Muscle layer of colon (tissue), 2 donors: ENCODE measurements at regions not wholly inside any gene's neighbourhood (a gene's known extent, or its start where the extent isn't known, plus 50 kb on each side); places are given as distances from the start of the nearest gene placed in this dataset.

Source experiments
- H3K27ac ChIP-seq: one replicate; pipeline ENCODE4 v1.7.0; 2013; ENCODE audit warnings: low read depth, mild to moderate bottlenecking, low read length, moderate library complexity
- H3K27me3 ChIP-seq, 2 donors: one replicate each; pipeline ENCODE4 v1.7.0; 2013; ENCODE audit warnings: low read length in 2 of 2, mild to moderate bottlenecking in 2 of 2; ENCODE audit not compliant: insufficient read depth in 2 of 2, control insufficient read depth in 1 of 2
- H3K36me3 ChIP-seq: one replicate; pipeline ENCODE4 v1.7.0; 2013; ENCODE audit warnings: mild to moderate bottlenecking, low read length; ENCODE audit not compliant: insufficient read depth
- H3K4me1 ChIP-seq: one replicate; pipeline ENCODE4 v1.7.0; 2013; ENCODE audit warnings: mild to moderate bottlenecking, low read length; ENCODE audit not compliant: insufficient read depth
- H3K4me3 ChIP-seq, 2 donors: one replicate each; pipeline ENCODE4 v1.7.0; 2013; ENCODE audit warnings: low read length in 2 of 2, low read depth in 1 of 2, mild to moderate bottlenecking in 1 of 2, moderate library complexity in 1 of 2
- H3K9ac ChIP-seq: one replicate; pipeline ENCODE4 v1.7.0; 2013; ENCODE audit warnings: low read length
- H3K9me3 ChIP-seq: one replicate; pipeline ENCODE4 v1.7.0; 2013; ENCODE audit warnings: mild to moderate bottlenecking, low read length
- donor health status: abdominal sarcoma.
- donor health status: Adenocarcinoma of cecum.

DNA sequence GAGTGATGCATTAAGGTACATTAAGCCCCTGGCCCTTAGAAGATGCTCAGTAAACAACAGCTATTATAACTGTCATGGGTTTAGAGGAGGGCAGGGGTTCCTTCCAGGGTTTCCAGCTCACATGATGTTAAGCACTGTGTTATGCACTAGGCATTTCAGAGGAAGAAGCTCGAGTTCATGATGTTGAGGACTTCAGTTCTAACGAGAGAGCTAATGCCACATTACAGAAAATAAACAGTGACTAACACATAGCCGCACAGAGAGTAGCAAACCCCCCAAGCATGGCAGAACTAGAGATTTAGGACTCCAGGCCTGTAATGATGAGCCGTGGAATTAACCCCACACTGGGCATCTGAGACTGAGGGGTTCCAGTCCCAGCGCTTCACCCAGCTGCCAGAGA lies 105.2 kb downstream of the UNC5CL start:
- Histone ChIP-seq H3K4me1 (no peaks in the 10 kb centered on the region), H3K36me3 (no peaks in the 10 kb centered on the region), H3K4me3 (no peak overlapping the region), H3K9ac (no peak overlapping the region), H3K27ac (no peak overlapping the region), H3K27me3 (no peaks in the 10 kb centered on the region), H3K9me3 (no peaks in the 10 kb centered on the region)

DNA sequence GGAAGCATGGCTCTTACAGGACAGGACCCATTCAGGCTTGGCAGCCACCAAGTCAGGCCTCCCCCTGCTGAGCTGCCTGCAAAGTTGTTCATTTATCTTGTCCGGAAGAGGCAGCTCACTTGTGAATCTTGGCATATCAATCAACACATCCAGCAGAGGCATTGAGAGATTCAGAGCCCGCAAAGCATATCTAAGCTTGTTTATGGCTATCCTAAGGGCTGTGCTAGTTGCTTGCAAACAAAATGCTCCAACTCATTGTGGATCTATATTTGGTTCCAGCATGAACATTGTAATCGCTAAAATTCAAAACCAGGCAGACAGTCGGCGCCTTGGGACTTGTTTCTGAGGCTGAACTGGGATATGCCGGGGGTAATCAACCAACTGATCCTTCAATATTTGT lies 106.1 kb downstream of the UNC5CL start:
- no peaks in the 10 kb centered on the region for H3K27me3 ChIP-seq
- no peak overlapping the region for H3K27ac ChIP-seq
- no peaks in the 10 kb centered on the region for H3K9me3 ChIP-seq
- H3K4me1 ChIP-seq: no peaks in the 10 kb centered on the region
- H3K36me3 ChIP-seq: no peaks in the 10 kb centered on the region
- no peak overlapping the region for H3K9ac ChIP-seq
- H3K4me3 ChIP-seq: no peak overlapping the region

DNA sequence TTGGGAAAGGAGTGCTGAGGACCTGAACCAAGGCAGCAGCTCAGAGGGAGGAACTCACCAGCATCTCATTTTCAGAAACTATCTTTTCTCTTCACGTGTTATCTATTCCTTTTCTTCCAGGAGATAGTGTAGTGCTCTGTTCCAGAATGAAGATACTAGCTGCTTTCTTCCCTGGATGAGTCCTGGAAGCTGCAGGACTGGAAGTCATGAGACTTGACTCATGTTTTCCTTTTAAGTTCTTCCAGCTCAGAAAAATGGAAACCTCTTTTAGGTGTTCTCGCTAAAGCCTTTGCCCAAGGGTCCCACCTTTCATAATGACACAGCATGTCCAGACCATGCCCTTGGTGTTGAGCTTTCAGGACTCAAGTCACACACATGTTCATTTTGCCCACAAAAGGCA lies 106.7 kb downstream of the UNC5CL start:
- no peaks in the 10 kb centered on the region for H3K27me3 ChIP-seq
- H3K9ac ChIP-seq: no peak overlapping the region
- H3K9me3 ChIP-seq: no peaks in the 10 kb centered on the region
- no peak overlapping the region for H3K27ac ChIP-seq
- H3K36me3 ChIP-seq: no peaks in the 10 kb centered on the region
- no peaks in the 10 kb centered on the region for H3K4me1 ChIP-seq
- no peak overlapping the region for H3K4me3 ChIP-seq

DNA sequence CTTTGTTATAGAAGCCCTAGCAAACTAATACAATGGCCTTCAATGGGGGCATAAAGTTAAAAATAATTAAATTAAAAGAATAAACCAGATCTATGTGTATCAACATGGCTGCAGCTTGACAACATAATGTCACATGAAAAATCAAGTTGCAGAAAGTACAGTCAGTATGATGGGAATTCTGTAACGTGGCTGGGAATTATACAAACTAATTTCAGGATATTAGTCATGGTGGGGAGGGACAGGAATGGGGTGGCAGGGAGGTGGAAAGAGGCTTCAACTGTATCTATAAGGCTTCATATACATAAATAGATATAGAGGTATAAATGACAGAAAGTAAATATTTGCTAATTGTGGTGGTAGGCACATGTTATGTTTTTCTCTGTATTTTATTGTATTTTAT lies 107.1 kb downstream of the UNC5CL start:
- no peak overlapping the region for H3K27ac ChIP-seq
- no peak overlapping the region for H3K4me3 ChIP-seq
- H3K4me1 ChIP-seq: no peaks in the 10 kb centered on the region
- H3K9ac ChIP-seq: no peak overlapping the region
- H3K36me3 ChIP-seq: no peaks in the 10 kb centered on the region
- H3K9me3 ChIP-seq: no peaks in the 10 kb centered on the region
- no peaks in the 10 kb centered on the region for H3K27me3 ChIP-seq

DNA sequence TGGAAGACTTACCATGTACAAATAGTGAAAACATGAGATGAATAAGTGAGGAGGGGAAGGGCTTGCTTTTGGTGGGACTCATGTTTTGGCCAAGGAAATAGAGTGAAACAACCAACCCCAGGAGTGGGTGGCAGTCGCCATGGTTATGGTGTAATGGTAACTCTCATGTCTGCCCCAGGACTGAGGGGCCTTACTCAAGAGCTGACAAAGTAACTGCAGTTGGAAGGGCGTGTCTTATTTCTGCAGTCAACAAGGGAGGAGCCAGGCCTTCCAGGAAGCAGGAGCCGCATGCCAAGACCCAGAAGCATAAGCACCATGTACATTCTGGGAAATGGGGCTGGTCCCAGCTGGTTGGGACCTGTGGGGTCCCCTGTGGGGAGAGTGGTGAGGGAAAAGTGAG lies 108.5 kb downstream of the UNC5CL start:
- H3K9me3 ChIP-seq: no peaks in the 10 kb centered on the region
- H3K27ac ChIP-seq: no peak overlapping the region
- no peaks in the 10 kb centered on the region for H3K36me3 ChIP-seq
- no peak overlapping the region for H3K9ac ChIP-seq
- no peaks in the 10 kb centered on the region for H3K4me1 ChIP-seq
- H3K4me3 ChIP-seq: no peak overlapping the region
- no peaks in the 10 kb centered on the region for H3K27me3 ChIP-seq

DNA sequence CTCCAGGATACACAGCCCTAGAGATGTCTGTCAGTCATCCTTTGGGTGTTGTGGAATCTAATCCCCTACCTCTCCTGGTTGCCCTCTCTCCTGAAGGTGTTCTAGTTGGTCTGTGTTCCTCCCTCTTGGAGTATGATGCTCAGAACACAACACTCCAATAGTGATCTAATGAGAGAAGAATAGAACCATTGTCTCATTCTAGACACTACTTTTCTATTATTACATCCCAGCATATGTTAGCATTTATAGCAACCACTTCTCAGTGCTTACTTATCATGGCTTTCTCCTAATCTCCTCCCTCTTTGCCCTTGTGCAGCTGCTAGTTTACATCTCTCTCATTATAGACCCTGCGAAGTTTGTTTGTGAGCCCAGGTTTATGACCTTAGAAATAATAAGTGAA lies 109.0 kb downstream of the UNC5CL start:
- no peak overlapping the region for H3K9ac ChIP-seq
- H3K27ac ChIP-seq: no peak overlapping the region
- no peak overlapping the region for H3K4me3 ChIP-seq
- H3K9me3 ChIP-seq: no peaks in the 10 kb centered on the region
- no peaks in the 10 kb centered on the region for H3K36me3 ChIP-seq
- no peaks in the 10 kb centered on the region for H3K27me3 ChIP-seq
- no peaks in the 10 kb centered on the region for H3K4me1 ChIP-seq

DNA sequence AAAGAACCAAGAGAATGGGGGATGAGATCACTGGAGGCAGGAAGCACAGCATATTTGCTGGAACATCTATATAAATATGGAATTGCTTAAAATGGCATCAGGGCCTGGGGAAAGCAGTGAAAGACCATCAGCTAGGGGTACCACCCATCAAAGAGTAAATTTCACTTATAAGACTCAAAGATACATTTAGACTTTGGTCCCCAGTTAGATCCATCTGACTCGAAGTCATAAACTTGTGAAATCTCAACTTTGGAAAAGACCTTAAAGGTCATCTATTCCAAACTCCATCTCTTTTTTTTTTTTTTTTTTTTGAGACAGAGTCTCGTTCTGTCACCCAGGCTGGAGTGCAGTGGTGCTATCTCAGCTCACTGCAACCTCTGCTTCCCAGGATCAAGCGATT lies 109.8 kb downstream of the UNC5CL start:
- Histone ChIP-seq H3K9me3 (no peaks in the 10 kb centered on the region), H3K27ac (no peak overlapping the region), H3K9ac (no peak overlapping the region), H3K36me3 (no peaks in the 10 kb centered on the region), H3K4me3 (no peak overlapping the region), H3K4me1 (no peaks in the 10 kb centered on the region), H3K27me3 (no peaks in the 10 kb centered on the region)

DNA sequence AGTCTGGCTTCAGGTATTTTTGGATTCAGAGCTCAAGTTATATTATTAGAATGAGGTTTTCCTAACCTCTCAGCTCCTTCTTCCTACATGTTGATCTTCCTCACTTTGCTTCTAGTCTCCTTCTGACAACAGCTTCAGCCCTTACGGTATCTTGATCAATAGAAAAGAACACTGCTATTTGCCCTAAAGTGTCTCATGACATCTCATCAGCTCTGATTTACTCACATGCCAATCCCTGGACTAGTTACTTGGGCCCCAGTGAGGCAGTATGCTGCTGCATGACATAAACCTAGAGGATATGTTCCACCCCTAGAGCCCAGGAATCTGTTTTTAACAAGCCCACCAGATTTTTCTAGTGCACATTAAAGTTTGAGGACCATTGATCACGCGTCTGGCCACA lies 110.3 kb downstream of the UNC5CL start:
- Histone ChIP-seq H3K9me3 (no peaks in the 10 kb centered on the region), H3K4me1 (no peaks in the 10 kb centered on the region), H3K36me3 (no peaks in the 10 kb centered on the region), H3K4me3 (no peak overlapping the region), H3K27ac (no peak overlapping the region), H3K27me3 (no peaks in the 10 kb centered on the region), H3K9ac (no peak overlapping the region)

DNA sequence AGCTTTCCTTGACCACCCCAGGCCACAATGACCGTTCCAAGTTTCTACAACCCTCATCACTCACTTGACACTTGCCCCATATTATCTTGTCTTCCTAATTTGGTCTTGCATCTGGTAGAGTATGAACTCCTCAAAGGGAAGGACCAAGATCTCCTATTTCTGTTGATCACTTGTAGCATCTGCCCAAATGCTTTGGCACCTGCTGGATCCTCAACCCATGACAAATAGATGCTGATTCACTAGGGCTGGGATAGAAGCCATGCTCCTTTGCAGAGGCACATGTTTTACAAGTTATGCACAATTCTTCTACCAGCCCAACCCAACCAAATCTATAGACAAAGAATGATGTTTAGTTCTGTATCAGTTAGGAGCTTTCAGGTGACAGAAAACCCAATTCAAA lies 110.7 kb downstream of the UNC5CL start:
- no peak overlapping the region for H3K4me3 ChIP-seq
- H3K4me1 ChIP-seq: no peaks in the 10 kb centered on the region
- no peaks in the 10 kb centered on the region for H3K9me3 ChIP-seq
- no peaks in the 10 kb centered on the region for H3K27me3 ChIP-seq
- H3K36me3 ChIP-seq: no peaks in the 10 kb centered on the region
- no peak overlapping the region for H3K27ac ChIP-seq
- H3K9ac ChIP-seq: no peak overlapping the region

DNA sequence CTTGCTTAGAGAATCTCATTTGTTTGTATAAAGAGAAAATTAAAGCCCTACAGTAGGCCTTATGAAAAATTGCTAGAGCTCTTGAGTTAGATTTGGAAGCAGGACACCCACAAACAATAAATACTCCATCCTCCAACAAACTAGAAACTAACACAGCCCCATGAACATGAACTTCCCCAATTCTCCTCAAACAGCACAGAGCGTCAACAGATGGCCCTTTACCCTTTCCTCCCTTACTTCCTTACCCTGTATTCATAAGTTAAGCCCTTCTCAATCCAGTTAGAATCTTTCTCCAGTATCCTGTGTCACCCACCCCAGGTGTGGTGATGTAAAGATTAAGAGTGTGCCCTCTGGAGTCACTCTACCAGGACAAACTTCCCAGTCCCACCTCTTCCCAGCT lies 113.7 kb downstream of the UNC5CL start:
- no peaks in the 10 kb centered on the region for H3K27me3 ChIP-seq
- H3K4me1 ChIP-seq: no peaks in the 10 kb centered on the region
- H3K27ac ChIP-seq: no peak overlapping the region
- no peak overlapping the region for H3K9ac ChIP-seq
- no peaks in the 10 kb centered on the region for H3K36me3 ChIP-seq
- no peak overlapping the region for H3K4me3 ChIP-seq
- no peaks in the 10 kb centered on the region for H3K9me3 ChIP-seq

DNA sequence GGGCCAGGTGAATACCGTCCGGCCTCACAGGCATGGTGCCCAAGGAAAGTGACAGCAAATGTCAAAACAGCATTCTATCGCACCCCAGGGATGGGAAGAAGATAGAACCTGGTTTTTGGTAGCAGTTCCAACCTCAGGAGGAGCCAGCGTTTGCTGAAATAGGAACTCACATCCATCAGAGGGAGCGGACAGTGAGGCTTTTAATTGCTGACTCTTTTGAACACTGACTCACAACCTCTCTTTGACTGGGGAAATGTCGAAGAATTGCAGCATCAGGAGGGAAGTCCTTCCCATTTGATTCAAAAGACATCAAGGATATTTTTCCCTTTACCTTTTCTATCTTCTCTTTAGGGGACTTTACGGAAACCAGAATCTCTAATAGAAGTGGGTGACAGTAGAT lies 114.2 kb downstream of the UNC5CL start:
- Histone ChIP-seq H3K9ac (no peak overlapping the region), H3K27me3 (no peaks in the 10 kb centered on the region), H3K36me3 (no peaks in the 10 kb centered on the region), H3K4me1 (no peaks in the 10 kb centered on the region), H3K27ac (no peak overlapping the region), H3K4me3 (no peak overlapping the region), H3K9me3 (no peaks in the 10 kb centered on the region)

DNA sequence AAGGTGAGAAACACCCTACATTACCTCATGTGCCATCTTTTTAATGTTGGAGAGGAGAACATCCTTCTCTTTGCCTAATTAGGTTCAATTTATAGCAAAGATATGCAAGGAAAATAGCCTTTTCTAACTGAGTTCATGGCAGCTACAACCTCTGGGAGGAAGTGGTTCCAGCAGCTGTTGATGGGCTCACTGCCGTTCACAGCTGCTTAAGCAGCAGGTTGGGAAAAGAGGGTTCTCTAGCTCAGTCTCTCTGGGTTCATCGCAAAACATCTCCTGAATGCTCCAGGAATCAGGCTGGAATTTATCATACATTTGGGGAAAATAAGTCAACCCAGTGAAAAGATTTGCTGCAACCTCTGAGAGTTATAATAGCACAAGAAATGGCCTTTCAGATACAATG lies 115.1 kb downstream of the UNC5CL start:
- Histone ChIP-seq H3K9ac (no peak overlapping the region), H3K27me3 (no peaks in the 10 kb centered on the region), H3K9me3 (no peaks in the 10 kb centered on the region), H3K4me1 (no peaks in the 10 kb centered on the region), H3K36me3 (no peaks in the 10 kb centered on the region), H3K27ac (no peak overlapping the region), H3K4me3 (no peak overlapping the region)
